NCI-H1694 (cell line): ENCODE measurements at regions not wholly inside any gene's neighbourhood (a gene's known extent, or its start where the extent isn't known, plus 50 kb on each side); places are given as distances from the start of the nearest gene placed in this dataset.
A peak's percentile ranks its signal among the peaks of the same experiment; 100 is the strongest.

Experiments used
- DNase-seq: peaks from one replicate; lab custom pipeline; 2025; lab: John Stamatoyannopoulos, UW

DNA sequence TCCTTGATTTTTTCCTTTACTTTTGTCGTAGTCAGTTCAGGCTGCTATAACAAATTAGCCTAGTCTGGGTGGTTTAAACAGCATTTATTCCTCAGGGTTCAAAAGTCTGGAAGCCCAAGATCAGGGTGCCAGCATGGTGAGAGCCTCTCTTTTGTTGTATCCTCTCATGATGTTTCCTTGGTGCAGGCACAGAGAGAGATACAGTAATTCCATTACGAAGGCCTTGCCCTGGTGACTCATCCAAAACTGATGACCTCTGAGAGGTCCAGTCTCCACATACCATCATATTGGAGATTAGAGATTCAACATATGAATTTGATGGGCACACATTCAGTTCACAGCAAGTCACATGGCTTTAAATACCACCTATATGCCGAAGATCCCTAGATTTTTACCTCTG is 253.8 kb downstream of the CYRIA start:
- DNase-seq: no peak

DNA sequence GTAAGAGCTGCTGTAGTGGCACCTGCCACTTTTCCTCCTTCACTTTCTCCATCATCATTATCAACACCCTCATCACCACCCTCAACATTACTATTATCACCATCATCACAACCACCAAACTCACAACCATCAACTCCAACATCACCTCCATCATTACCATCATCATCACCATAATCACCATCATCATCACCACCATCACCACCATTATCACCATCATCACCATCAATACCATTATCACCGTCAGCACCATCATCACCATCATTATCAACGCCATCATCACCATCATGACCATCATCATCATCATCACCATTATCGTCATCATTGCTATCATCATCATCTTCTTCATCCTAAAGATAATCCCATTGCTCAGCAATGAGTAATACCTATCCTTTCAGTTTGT is 255.8 kb downstream of the CYRIA start:
- no peak for DNase-seq

DNA sequence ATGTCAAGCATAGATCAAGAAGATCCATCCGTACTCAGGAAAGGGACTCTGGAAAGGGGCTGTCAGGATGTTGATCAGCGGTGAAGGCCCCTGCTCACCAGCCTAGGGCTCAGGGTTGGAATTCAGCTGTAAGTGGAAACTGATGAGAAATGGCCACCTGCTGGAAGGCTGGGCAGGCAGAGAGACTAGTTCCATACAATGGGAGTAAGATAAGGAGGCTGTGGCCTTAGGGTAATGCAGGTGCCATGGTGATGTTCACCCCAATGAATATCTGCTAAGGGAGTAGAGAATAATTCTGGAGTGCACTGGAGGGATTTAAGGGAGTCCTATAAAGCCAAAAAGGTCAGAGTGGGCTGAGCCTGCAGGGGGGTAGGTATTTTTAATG is 256.6 kb downstream of the CYRIA start:
- DNase-seq: no peak

DNA sequence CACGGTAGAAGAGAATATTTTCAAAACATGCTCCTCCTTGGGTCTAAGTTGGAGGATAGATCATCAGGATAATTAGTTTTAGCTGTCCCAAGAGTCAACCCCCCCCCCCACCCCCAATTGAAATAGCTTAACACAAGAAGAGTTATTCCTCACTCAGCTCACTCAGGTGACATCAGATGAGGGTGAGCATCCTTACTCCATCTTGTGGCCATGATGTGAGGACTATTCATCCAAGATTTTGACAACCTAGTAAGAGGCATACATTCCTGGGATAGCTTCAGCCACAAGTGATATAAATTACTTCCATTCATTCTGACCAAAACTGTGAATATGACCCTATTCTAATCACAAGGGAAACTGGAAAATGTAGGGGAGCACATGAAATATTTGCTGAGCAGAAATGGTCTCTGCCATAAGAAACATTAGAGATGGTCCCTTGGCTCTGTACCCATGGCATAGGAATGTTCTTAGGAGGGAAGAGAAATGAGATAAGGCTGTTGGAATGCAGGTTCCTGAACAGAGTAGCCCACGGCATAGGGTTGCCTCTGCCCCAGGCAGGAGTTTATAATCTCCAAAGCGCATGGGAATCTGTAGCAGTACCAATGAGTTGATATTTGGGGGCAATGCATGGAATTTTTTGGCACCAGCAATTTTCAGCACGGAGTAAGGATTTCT is 257.2 kb downstream of the CYRIA start:
- no peak for DNase-seq

DNA sequence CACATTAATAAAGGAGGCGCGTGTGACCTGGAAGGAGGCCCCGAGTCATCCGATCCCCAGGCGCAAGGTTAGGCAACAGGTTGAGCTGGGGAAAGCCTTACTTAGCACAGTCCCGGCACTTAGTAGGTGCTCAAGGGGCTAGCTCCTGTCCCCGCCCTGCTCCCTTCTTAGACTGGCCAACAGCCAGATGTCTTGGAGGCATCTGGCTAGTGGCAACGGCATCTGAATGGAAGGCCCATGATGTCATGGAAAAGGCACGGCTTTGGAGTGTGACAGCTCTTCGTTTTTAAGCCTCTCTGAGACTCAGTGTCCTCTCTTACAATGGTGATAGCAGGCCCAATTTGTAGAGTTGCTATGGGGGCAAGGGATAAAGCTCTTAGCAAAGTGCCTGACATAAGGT is 258.3 kb downstream of the CYRIA start:
- no peak for DNase-seq

DNA sequence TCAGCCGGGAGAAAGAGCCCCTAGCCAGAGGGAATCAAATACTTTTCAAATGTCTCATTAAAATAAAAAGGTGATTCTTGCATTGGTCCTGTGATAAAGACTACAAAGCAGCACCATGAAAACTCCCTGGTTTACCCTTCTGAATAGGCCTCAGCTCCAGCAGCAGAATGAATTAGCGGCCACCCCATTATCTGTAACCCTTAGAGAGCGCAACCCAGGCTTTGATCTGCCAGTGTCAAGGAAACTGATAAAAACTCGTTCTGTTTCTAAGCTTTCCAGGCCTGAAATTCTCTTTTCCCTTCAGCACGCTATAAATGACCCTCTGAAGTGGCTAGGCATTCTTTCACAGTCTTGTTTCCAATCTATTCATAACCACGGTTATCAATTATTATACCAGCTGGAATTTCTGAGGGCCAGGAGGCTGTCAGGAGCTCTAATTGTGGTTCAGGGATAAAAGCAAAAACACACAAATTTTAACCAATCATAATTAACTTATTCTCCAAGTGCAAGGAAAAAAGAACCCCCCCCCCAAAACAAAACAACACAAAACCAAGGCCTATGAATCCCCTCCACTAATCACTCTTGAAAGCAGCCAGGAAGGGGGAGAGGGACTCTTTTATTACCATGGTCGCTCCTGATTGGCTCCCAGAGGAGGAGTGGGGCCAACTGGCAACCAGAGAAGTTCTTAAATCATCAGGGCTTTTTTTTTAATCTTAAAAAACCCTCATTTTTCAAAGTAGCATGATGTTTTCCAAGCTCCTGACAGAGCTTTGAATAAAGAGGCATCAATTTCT is 258.9 kb downstream of the CYRIA start:
- DNase-seq: no peak

DNA sequence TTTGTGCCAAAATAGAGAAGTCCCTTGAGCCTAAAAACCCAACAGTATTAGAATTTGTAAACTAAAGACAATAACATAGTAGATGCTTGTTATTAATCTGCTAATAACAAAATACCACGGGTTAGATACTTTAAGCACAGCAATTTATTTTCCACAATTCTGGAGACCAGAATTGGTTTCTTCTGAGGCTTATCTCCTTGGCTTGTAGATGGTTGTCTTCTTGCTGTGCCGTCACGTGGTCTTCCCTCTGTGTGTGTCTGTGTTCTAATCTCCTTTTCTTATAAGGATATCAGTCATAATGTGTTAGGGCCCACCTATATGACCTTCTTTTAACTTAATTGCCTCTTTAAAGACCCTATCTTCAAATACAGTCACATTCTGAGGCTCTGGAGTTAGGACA is 260.1 kb downstream of the CYRIA start:
- no peak for DNase-seq

DNA sequence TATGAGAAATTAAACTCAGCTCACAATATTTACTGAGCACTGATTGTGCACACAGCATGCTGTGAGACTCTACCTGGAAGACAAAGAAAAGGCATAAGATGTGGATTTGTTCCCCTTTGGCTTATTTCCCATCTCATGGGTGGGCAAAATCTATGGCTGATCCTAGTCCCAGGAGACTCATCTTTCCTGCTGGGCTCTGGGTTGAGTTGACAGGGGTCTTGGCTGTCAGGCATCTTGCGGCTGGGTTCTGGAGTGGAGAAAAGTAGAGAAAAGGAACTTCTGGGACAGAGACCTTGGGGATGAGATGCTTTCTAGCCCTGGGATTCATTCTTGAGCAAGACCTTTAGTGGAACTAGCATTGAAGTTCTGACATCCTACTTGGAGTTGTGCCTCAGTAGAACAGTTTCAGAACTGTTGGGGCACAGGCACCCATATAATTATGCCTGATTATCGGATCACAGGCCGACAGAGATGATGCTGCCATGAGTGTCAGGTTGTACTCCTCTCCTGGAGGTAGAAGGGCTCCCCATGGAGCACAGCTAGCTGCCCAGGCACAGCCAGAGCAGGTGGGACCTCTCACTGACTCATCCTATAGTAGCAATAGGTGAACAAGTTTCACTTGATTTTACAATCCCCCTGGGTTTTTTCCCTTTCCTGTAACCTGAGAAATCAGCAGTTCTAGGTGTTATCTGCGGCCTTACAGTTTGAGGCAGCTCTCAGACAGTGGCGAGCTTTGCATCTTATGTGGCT is 260.9 kb downstream of the CYRIA start:
- no peak for DNase-seq

DNA sequence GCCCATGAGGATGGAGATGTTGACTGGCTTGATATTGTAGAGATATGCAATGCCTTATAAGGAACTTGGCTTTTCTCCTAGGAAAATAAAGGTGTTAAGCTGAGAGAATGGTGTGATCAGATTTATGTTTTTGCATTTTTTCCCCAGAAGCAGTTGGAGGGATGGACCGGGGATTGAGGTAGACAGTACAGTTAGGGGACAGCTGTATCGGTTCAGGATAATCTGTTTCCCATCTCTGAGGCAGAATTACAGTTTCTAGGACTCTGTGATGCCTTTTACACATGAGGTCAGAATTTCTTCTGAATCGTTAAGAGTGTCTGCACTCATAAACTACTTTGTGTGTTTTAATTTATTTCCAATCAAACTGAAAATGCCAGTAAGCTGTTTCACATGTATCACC is 261.5 kb downstream of the CYRIA start:
- no peak for DNase-seq

DNA sequence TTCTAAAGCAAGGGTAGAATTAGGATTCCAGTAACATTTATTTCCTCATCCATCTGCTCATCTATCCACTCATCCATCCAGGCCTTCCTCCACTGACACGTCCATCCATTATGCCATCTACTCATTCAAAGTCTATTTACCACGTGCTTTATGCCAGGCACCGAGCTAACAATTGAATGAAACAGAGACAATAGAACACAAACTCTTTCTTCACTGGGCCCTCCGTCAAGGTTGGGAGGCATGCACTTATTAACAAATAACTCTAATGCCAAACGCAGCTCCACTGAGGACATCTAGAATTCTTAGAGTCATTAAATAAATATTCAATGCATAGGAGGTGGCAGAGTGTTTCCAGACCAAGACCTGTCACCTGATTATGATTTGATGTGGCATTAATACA is 262.7 kb downstream of the CYRIA start:
- DNase-seq: no peak

DNA sequence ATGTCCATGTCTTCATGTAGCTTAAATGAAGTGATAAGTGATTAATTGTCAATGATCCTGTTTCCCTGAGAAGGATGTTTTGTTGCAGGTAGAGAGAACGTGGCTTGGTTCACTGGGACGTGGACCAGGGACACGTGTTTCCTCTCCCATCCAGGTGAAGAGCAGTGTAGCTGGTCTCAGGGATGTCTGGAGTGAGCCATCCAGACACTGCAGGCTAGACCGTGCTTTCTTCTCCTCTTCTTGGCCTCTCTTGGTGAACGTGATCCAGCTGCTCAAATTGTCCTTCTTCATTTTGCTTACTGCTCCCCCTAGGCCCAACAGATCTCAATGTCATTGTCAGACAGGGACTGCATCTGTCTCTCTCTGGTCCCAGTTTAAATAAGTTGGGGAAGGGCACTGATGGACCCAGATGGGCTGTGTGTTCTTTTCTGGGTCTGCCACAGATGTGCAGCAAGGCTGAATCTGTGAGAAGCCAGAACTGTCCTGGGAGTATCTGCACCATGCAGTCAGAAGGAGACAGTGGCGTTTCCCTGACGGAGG is 263.8 kb downstream of the CYRIA start:
- no peak for DNase-seq

DNA sequence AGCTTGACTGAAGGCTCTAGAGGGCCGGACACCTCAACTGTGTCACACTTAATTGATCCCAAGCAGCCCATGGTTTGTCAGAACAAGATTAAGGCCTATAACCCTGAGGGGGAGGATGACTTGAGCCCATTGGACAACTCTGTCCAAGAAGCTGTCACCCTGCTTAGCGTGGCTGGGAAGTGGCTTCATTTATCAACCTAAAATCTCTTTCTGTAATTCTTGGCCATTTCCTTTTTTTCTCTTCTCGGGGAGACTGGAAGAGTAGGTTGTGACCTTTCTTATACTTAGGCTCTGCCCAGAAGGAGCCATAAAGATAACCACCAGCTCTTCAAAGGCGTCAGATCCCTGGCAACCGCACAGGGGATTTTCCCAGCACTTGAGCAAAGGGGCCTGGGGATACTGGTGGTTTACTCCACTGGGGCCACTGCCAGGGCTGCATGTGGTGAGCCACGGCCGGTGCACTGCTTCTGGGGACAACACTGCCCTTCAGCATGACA is 265.5 kb downstream of the CYRIA start:
- no peak for DNase-seq

DNA sequence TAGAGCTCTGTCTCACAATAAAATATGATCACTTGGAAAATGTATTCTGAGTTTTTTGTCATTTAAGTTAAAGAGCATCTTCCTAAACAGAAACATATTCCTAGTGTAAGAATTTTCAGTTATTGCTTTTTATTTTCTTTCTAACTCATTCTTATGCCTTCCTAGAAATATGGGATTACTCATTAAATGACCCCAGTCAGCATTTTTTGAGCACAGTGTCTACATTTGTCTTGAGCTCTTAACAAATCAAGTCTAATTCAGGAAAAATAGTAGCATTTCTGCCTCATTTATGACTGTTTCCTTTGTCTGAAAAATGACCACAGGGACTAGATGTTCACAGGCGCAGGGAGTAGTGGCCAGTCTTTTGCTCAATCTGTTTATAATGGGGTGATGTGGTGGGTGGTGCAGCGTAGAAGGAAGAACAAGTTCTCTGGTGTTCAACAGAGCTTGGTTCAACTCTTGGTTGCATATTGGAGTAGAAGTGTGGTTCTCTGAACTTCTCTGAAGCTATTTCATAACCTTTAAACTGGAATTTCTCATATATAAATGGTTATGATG is 267.1 kb downstream of the CYRIA start:
- no peak for DNase-seq

DNA sequence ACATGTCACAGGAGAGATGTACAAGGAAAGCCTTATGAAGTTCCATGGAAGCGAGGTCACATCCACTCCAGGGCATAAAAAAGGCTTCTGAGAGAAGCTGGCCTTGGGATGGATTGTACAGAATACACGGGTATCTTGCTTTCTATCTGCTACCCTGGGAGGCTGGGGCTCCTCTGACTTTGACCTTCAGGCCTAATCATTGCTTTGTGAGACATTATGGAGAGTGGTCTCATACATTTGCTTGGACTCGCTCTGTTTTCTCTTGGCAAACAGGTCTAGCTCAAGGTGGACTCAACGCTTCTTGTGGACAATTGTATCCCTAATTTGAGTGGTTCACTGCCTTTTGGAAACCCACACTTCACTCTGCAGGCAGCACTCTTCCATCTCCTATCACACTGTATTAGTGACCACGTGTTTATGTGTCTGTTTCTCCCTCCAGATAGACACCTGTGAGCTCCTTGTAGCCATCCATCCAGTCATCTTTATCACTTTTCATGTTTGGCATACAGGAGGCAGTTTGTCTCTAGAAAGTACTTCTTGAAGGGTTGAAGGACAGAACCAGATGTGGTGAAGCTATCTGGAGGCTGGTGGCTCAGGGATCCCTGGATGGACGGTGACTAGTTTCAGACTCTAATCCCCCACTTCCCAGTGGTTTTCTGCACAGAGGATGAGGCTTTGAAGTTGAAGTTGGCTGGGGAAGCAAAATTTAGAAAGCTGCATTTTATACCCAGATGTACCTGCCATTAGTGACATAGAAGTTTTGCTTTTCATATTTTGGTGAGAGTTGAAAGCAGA is 267.8 kb downstream of the CYRIA start:
- no peak for DNase-seq

DNA sequence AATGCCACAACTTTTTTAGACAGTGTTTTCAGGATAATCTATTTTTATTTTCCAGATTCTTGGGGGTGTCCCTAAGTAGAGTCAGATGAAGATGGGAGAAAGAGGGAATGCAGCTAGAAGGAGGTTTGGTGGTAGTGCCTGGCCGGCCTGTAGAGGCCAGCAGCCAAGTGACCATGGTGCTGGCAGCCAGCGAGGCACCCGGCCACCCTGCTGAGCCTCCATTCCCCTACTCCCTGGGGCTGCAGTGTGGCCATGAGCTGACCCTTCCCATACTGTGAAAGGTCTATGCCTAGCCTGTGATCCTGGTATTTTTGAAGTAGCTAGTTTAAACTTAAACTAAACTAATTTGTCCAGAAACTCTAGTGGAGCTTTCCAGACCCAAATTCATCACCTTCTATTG is 268.6 kb downstream of the CYRIA start:
- no peak for DNase-seq

DNA sequence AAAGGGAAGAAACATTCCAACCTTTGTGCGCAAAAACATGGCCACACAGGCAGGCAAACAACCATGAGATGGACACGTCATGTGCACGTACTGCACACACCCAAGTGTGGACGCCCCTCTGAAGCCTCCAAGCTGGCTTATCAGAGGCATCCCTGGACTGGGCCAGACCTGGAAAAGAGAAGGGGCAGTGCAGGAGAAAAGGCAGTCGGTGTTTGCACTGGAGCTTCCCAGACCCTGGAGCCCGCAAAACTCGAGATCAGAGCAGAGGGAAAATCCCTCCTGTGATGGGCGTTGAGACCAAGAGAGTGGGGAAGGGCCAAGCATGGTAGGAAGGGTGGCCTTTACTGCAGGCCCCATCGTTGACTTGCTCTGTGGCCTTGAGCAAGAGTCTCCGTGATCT is 269.5 kb downstream of the CYRIA start:
- no peak for DNase-seq

DNA sequence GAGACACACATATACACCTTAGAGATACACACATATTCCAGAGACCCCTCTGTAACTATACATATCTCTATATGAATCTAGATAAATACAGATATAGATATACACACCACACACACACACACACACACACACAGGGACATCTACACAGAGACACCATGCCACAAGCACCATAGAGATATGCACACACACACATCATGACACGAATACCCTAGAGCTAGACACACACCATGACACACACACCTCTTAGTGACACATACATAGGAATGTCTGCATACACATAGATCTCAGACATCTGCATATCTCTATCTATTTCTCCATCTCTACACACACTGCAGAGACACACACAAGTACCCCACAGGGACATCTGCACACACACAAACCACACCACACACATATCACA is 270.0 kb downstream of the CYRIA start:
- no peak for DNase-seq

DNA sequence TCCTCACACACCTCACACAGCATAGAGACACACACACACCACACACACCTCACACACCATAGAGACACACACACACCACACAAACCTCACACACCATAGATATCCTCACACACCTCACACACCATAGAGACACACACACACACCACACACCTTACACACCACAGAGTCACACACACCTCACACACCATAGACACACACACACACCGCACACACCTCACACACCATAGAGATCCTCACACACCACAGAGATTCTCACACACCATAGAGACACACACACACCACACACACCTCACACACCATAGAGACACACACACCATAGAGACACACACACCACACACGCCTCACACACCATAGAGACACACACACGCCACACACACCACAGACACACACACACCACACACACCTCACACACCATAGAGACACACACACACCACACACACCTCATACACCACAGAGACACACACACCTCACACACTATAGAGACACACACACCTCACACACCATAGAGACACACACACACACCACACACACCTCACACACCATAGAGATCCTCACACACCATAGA is 270.6 kb downstream of the CYRIA start:
- DNase-seq: no peak

DNA sequence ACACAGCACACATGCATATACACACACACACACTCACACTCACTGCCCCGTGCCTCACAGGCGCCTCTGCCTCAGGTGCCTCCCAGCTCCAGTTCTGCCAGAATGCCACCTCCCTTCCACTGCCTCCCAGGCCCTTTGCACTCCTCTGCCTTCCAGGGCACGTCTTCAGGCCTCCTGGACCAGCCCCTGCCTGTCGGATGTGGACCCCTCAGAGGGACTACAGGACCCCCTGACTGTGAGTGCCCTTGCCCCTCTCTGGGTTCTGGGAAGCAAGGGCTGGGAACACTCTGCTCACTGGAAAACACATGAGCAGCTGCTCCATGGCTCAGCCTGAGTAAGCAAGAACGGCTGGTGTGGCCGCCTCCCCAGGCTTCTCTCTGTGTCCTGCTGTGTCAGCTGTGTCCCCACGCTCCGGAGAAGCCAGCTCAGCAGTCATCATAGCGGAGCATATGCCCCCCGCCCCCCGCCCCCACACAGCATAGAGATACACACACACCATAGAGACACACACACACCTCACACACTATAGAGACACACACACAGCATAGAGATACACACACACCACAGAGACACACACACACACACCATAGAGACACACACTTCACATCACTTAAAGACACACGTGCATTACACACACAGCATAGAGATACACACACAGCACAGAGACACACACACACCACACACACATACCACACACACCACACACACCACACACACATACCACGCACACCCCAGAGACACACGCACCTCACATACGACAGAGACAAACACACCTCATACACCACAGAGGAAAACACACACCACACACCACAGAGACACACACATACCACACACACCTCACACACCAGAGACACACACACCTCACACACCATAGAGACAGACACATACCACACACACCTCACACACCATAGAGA is 271.3 kb downstream of the CYRIA start:
- DNase-seq: peak; percentile 14

DNA sequence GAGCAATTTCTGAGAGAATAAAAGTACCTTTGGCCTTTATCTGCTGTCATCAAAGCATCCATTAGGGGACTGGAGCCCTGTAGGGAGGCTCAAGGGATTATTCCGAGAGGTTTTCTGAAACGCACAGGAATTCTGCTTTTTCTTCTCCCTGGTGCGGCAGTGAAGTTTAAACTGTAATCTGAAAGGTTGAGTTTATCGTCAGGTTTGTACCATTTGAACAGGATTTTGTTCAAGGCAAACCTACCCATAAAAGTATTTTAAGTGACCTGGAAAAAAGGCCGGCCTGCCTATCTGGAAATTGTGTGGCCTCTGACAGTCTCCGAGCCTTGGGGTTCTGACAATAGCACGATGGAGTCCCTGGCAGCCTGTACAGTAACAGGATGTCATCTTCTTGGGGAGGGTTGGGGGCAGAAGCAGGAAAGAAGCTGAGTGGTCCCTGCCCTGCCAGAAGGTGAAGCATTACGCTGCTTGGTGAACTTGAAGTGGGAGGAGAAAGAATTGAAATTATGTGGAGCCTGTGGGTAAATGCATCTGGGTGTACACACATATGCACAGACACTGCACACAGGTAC is 272.0 kb downstream of the CYRIA start:
- no peak for DNase-seq
